ENCODE measurements at regions not wholly inside any gene's neighbourhood (a gene's known extent, or its start where the extent isn't known, plus 50 kb on each side); places are given as distances from the start of the nearest gene placed in this dataset.

DNA sequence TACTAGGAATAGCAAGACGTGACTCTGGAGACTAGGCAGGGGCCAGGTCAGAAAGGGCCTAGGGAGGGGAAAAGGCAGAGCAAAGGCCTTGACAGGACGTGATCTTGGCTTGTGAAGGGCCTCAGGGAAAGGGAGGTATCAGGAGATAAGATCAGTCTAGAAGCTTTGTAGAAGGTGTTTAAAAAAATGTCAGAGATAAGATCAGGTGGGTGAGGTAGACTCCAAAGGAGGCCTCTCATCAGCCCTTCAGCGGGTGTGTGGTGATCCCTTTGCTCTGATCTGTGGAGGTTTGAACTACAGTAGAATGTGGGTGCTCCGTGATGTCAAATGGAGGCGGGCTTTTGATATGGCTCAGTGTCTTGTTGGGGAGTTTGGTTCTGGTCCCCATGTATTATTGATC, 78.8 kb upstream of the PRPS1 start:
- no peak overlapping the region for H3K27ac ChIP-seq (ENCODE audit: low read depth, low read length)
- TF ChIP-seq, protein P1, sequence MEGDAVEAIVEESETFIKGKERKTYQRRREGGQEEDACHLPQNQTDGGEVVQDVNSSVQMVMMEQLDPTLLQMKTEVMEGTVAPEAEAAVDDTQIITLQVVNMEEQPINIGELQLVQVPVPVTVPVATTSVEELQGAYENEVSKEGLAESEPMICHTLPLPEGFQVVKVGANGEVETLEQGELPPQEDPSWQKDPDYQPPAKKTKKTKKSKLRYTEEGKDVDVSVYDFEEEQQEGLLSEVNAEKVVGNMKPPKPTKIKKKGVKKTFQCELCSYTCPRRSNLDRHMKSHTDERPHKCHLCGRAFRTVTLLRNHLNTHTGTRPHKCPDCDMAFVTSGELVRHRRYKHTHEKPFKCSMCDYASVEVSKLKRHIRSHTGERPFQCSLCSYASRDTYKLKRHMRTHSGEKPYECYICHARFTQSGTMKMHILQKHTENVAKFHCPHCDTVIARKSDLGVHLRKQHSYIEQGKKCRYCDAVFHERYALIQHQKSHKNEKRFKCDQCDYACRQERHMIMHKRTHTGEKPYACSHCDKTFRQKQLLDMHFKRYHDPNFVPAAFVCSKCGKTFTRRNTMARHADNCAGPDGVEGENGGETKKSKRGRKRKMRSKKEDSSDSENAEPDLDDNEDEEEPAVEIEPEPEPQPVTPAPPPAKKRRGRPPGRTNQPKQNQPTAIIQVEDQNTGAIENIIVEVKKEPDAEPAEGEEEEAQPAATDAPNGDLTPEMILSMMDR (conservative IDR thresholded peaks at IDR 0.05) = no peak
- Mint-ChIP-seq H3K9me3 (peaks cover 10% of the 10 kb centered on the region), H3K4me1 (peaks cover 3% of the 10 kb centered on the region), H3K27me3 (ENCODE audit: insufficient read depth) (no peaks in the 10 kb centered on the region), H3K36me3 (ENCODE audit: low read depth) (no peaks in the 10 kb centered on the region), H3K27ac (no peak overlapping the region), H3K4me3 (no peak overlapping the region)
- H3K27me3 ChIP-seq (ENCODE audit: control insufficient read depth, insufficient read depth, low read length, poor library complexity, severe bottlenecking) = no peaks in the 10 kb centered on the region
- no peak for DNase-seq
- no peak overlapping the region for H3K4me3 ChIP-seq (ENCODE audit: low read length)
- no peak overlapping the region for H3K9ac ChIP-seq (ENCODE audit: extremely low read depth, low read length, poor library complexity, severe bottlenecking)
- no peaks in the 10 kb centered on the region for H3K9me3 ChIP-seq (ENCODE audit: control insufficient read depth, low read length)
- no peaks in the 10 kb centered on the region for H3K36me3 ChIP-seq (ENCODE audit: control insufficient read depth, insufficient read depth, low read length)
- H3K4me1 ChIP-seq (ENCODE audit: control insufficient read depth, insufficient read depth, low read length) = no peaks in the 10 kb centered on the region
- 57 to 67% methylated on average over 1 to 3 of the region's 5 CpGs for WGBS, 2 experiments (ENCODE audit: insufficient coverage in 1 of 2, insufficient read length in 1 of 2)

DNA sequence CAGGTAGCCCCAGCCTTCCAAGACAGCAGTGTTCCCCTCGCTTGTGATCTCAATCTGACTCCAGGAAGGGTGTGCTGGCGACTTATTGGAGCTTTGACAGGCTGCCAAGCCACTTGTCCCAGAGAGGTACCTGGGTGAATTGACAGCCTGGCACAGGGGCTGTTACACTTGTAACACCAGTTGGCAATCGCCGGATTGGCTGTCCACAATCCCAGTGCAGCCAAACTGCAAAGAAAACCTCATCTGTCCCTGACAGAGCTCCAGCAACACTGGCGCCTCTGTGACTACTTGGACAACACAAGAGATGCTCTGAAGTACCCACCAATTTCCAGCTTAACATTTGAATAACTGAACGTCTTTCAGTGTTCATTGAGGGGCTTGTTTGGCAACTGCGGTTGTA, 76.8 kb upstream of the PRPS1 start:
- Histone ChIP-seq H3K9ac (ENCODE audit: extremely low read depth, low read length, poor library complexity, severe bottlenecking) (no peak overlapping the region), H3K4me1 (ENCODE audit: control insufficient read depth, insufficient read depth, low read length) (no peaks in the 10 kb centered on the region), H3K9me3 (ENCODE audit: control insufficient read depth, low read length) (no peaks in the 10 kb centered on the region), H3K36me3 (ENCODE audit: control insufficient read depth, insufficient read depth, low read length) (no peaks in the 10 kb centered on the region), H3K4me3 (ENCODE audit: low read length) (no peak overlapping the region), H3K27me3 (ENCODE audit: control insufficient read depth, insufficient read depth, low read length, poor library complexity, severe bottlenecking) (no peaks in the 10 kb centered on the region), H3K27ac (ENCODE audit: low read depth, low read length) (no peak overlapping the region)
- no peak overlapping the region for H3K27ac Mint-ChIP-seq
- 99% methylated on average over 7 of the region's 7 CpGs; no CpG with 5 or more reads in 1 of the 2 experiments for WGBS, 2 experiments (ENCODE audit: insufficient coverage in 1 of 2, insufficient read length in 1 of 2)
- H3K36me3 Mint-ChIP-seq (ENCODE audit: low read depth) = no peaks in the 10 kb centered on the region
- peaks cover 3% of the 10 kb centered on the region for H3K4me1 Mint-ChIP-seq
- peaks cover 11% of the 10 kb centered on the region for H3K9me3 Mint-ChIP-seq
- H3K27me3 Mint-ChIP-seq (ENCODE audit: insufficient read depth) = no peaks in the 10 kb centered on the region
- no peak overlapping the region for H3K4me3 Mint-ChIP-seq
- DNase-seq = no peak
- TF ChIP-seq, protein P1 (conservative IDR thresholded peaks at IDR 0.05) = no peak

DNA sequence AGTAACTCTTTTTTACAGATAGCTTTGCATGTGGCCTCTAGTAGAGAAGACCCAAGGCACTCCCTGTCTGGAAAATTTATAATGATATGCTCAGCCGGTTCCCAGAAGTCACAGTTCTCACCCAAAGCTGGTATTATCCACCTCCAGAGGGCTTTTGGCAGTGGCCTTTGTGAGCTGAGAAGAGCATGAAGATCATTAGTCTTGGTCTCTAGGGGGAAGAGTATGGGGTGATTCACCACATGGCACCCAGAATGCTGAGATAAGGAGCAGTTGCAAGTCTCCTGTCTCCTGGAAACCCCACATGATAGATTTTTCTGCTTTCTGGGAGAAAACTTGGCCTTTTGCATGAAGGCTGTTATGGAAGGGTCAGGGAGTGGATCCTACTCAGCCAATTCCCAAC, 75.4 kb upstream of the PRPS1 start:
- H3K9ac ChIP-seq (ENCODE audit: extremely low read depth, low read length, poor library complexity, severe bottlenecking) = no peak overlapping the region
- no peaks in the 10 kb centered on the region for H3K4me1 ChIP-seq (ENCODE audit: control insufficient read depth, insufficient read depth, low read length)
- DNase-seq = no peak
- H3K27me3 ChIP-seq (ENCODE audit: control insufficient read depth, insufficient read depth, low read length, poor library complexity, severe bottlenecking) = no peaks in the 10 kb centered on the region
- H3K27me3 Mint-ChIP-seq (ENCODE audit: insufficient read depth) = no peaks in the 10 kb centered on the region
- no peaks in the 10 kb centered on the region for H3K36me3 ChIP-seq (ENCODE audit: control insufficient read depth, insufficient read depth, low read length)
- TF ChIP-seq, protein P1 (conservative IDR thresholded peaks at IDR 0.05) = no peak
- H3K4me3 Mint-ChIP-seq = no peak overlapping the region
- no peak overlapping the region for H3K4me3 ChIP-seq (ENCODE audit: low read length)
- H3K27ac ChIP-seq (ENCODE audit: low read depth, low read length) = no peak overlapping the region
- peaks cover 7% of the 10 kb centered on the region for H3K9me3 Mint-ChIP-seq
- H3K9me3 ChIP-seq (ENCODE audit: control insufficient read depth, low read length) = no peaks in the 10 kb centered on the region
- WGBS, 2 experiments (ENCODE audit: insufficient coverage in 1 of 2, insufficient read length in 1 of 2) = 57% methylated on average over 1 of the region's 1 CpG; no CpG with 5 or more reads in 1 of the 2 experiments
- H3K27ac Mint-ChIP-seq = no peak overlapping the region
- no peaks in the 10 kb centered on the region for H3K36me3 Mint-ChIP-seq (ENCODE audit: low read depth)
- H3K4me1 Mint-ChIP-seq = peaks cover 3% of the 10 kb centered on the region
